Activated naive CD8-positive, alpha-beta T cell treated with anti-CD3 and anti-CD28 coated beads, Interleukin-2, amount 10 ng/mL, durations not matched to agents 7 days and 5 days (primary cell): ENCODE measurements at regions not wholly inside any gene's neighbourhood (a gene's known extent, or its start where the extent isn't known, plus 50 kb on each side); places are given as distances from the start of the nearest gene placed in this dataset.

Experiments used
- ATAC-seq: fragments of 150-1000 bp; cut with Tn5 transposase; one replicate; pipeline ENCODE4 v1.10.0; 2021; ENCODE audit warnings: low read depth, moderate library complexity
- POLR2A ChIA-PET: fragments of 350-600 bp; sonication (Branson Sonifier 250); formaldehyde crosslinking; loops from one replicate; lab custom pipeline; 2021; ENCODE audit warnings: antibody characterized with exemption; lab: Charles Lee
- DNase-seq: peaks from one replicate; pipeline ENCODE4 v3.0.0; 2021
- H3K27ac Mint-ChIP-seq: one replicate; pipeline ENCODE4 v1.8.0; 2022; ENCODE audit warnings: mild to moderate bottlenecking, mixed read lengths
- H3K27me3 Mint-ChIP-seq: one replicate; pipeline ENCODE4 v1.8.0; 2022; ENCODE audit warnings: mild to moderate bottlenecking, moderate library complexity, mixed read lengths
- H3K36me3 Mint-ChIP-seq: one replicate; pipeline ENCODE4 v1.8.0; 2021; ENCODE audit warnings: mild to moderate bottlenecking, mixed read lengths
- H3K4me1 Mint-ChIP-seq: one replicate; pipeline ENCODE4 v1.8.0; 2021; ENCODE audit warnings: mixed read lengths
- H3K4me3 Mint-ChIP-seq: one replicate; pipeline ENCODE4 v1.8.0; 2022; ENCODE audit warnings: mild to moderate bottlenecking, moderate library complexity, mixed read lengths
- H3K9me3 Mint-ChIP-seq: one replicate; pipeline ENCODE4 v1.8.0; 2021; ENCODE audit warnings: mixed read lengths

- Mint-ChIP-seq H3K27ac (no peak overlapping the region), H3K4me3 (no peak overlapping the region), H3K27me3 (no peaks in the 10 kb centered on the region), H3K4me1 (no peaks in the 10 kb centered on the region), H3K9me3 (no peaks in the 10 kb centered on the region), H3K36me3 (no peaks in the 10 kb centered on the region)
- POLR2A ChIA-PET, result no interaction called here
- ATAC-seq (no peak), DNase-seq (no peak)
Observed at GRCh38 chr2:120854766-120855530, 119.3 kb downstream of the GLI2 start.

GRCh38 chr2:120855855-120856405 lies 120.3 kb downstream of the GLI2 start:
- no peak overlapping the region for H3K27ac Mint-ChIP-seq
- POLR2A ChIA-PET, result no interaction called here
- no peak overlapping the region for H3K4me3 Mint-ChIP-seq
- no peaks in the 10 kb centered on the region for H3K9me3 Mint-ChIP-seq
- H3K4me1 Mint-ChIP-seq, result no peaks in the 10 kb centered on the region
- H3K36me3 Mint-ChIP-seq, result no peaks in the 10 kb centered on the region
- ATAC-seq, result no peak
- DNase-seq, result no peak
- no peaks in the 10 kb centered on the region for H3K27me3 Mint-ChIP-seq

DNA sequence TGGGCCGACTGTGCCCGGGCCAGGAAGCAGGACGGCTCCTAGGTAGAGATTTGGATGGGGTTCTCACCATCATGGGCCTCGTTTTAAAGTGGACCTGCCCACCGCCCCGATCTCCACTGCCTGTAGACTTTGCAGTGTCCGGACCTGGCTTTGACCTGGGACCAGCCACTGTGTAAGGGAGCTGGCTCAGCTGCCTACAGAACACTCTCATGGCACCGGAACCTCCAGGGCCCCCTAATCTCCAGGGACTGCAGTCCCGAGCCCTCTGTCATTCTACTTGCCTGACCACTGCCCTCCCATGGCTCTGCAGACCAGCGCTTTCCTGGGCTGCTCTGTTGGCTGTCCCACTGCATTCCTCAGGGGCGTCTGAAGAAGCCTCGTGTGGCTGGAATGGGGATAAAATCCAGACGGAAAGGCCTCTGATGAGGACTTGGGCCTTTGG lies 120.8 kb downstream of the GLI2 start:
- H3K9me3 Mint-ChIP-seq, result no peaks in the 10 kb centered on the region
- H3K27ac Mint-ChIP-seq, result no peak overlapping the region
- ATAC-seq (no peak), DNase-seq (no peak)
- H3K27me3 Mint-ChIP-seq, result no peaks in the 10 kb centered on the region
- no peaks in the 10 kb centered on the region for H3K4me1 Mint-ChIP-seq
- no peak overlapping the region for H3K4me3 Mint-ChIP-seq
- no peaks in the 10 kb centered on the region for H3K36me3 Mint-ChIP-seq
- POLR2A ChIA-PET, result no interaction called here

- no peak overlapping the region for H3K4me3 Mint-ChIP-seq
- H3K27me3 Mint-ChIP-seq, result no peaks in the 10 kb centered on the region
- POLR2A ChIA-PET, result no interaction called here
- no peaks in the 10 kb centered on the region for H3K36me3 Mint-ChIP-seq
- H3K4me1 Mint-ChIP-seq, result no peaks in the 10 kb centered on the region
- DNase-seq (no peak), ATAC-seq (no peak)
- no peak overlapping the region for H3K27ac Mint-ChIP-seq
- H3K9me3 Mint-ChIP-seq, result no peaks in the 10 kb centered on the region
Observed at GRCh38 chr2:120857422-120857821, 121.8 kb downstream of the GLI2 start.

DNA sequence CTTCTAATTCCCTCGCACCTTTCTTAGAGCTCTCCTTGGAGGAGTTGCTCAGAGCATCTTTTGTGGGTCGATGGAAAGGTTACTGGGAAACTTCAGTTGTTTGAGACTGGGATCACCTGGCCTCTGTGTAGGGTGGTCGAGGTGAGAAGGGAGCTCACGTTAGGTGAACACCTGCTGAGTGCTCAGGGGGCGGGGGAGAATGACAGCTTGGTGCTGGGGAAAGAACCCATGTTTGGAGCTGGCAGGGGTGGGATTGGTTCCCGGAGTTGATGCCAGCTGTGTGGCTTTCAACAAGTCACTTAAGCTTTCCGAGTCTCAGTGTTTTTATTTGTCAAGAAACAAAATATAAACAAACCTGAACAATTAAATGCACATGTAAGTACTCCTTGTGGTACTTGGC lies 122.3 kb downstream of the GLI2 start:
- Mint-ChIP-seq H3K4me3 (no peak overlapping the region), H3K36me3 (no peaks in the 10 kb centered on the region), H3K27ac (no peak overlapping the region), H3K9me3 (no peaks in the 10 kb centered on the region), H3K4me1 (no peaks in the 10 kb centered on the region), H3K27me3 (no peaks in the 10 kb centered on the region)
- DNase-seq (no peak), ATAC-seq (no peak)
- POLR2A ChIA-PET, result no interaction called here

DNA sequence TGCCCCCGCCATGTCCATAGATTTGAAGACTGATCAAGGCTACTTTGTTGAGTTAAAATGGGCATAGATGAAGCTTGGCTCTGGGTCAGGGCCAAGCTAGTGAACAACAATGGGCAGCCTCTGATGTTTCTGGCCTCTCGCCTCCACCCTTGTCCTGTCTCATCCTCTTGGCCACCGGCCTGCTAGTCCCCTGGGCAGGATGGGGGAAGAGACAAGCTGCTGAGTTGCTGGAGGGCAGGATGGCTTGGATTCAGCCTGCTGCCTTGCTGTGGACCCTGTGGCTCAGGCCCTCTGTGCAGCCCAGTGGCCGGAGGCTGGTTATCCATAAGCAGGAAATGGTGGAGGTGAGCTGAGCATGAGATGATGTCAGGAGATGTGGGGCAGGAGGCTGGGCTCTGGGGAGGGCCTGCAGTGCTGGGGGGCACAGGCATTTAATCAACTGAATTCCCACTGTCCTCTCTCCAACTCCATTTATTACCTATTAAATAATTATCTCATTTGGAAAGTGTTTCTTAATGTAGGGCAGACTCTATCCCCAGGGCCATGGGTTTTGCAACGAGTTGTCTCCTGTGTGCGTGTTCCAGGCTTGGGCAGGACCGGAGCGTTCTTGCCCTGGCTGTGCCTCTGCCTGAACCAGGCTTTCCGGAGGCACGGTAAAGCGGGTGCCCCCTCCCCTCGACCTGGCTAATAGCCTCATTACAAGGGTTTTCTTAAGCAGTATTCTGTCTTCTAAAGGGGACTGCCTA lies 122.9 kb downstream of the GLI2 start:
- no peaks in the 10 kb centered on the region for H3K36me3 Mint-ChIP-seq
- peaks cover under 1% of the 10 kb centered on the region for H3K27me3 Mint-ChIP-seq
- no peaks in the 10 kb centered on the region for H3K4me1 Mint-ChIP-seq
- no peak overlapping the region for H3K4me3 Mint-ChIP-seq
- ATAC-seq (no peak), DNase-seq (no peak)
- H3K27ac Mint-ChIP-seq, result no peak overlapping the region
- POLR2A ChIA-PET, result no interaction called here
- no peaks in the 10 kb centered on the region for H3K9me3 Mint-ChIP-seq

- ATAC-seq (no peak), DNase-seq (no peak)
- Mint-ChIP-seq H3K4me1 (no peaks in the 10 kb centered on the region), H3K9me3 (no peaks in the 10 kb centered on the region), H3K36me3 (no peaks in the 10 kb centered on the region), H3K27ac (no peak overlapping the region), H3K4me3 (no peak overlapping the region), H3K27me3 (peaks cover 4% of the 10 kb centered on the region)
- POLR2A ChIA-PET, result no interaction called here
Observed at GRCh38 chr2:120859128-120859527, 123.5 kb downstream of the GLI2 start.

DNA sequence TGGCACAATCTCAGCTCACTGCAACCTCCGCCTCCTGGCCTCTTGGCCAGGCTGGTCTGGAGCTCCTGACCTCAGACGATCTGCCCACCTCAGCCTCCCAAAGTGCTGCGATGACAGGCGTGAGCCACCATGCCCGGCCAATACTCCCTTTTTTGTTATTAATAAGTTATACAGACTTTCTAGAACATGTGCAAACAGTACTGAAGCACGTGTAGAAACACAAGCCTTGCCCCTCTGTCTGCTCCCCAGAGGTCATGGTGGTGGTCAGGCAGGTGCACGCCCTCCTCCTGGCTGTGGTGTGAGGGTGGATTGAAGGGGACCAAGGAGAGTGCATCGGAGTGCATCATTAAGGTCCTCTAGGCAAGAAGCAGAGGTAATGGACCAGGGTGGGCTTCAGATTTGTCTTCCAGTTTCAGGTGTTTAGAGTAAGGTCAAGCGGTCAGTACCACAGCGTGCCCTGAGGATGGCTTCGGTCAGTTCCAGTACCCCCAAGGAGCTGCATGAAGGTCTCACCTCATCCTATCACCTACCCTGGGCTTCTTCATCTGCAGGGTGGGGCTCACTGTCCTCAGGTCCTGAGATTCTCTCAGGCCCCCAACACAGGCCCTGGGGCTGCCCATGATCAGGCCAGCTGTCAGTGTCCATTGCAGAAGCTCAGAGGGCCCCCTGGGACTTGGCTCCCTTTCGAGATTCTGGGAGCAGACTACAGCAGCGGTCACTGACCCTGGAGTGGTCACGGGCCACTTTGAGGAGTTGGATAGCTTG lies 124.3 kb downstream of the GLI2 start:
- Mint-ChIP-seq H3K36me3 (no peaks in the 10 kb centered on the region), H3K4me3 (no peak overlapping the region), H3K4me1 (no peaks in the 10 kb centered on the region), H3K27ac (no peak overlapping the region), H3K27me3 (peaks cover 4% of the 10 kb centered on the region), H3K9me3 (no peaks in the 10 kb centered on the region)
- ATAC-seq (no peak), DNase-seq (no peak)
- POLR2A ChIA-PET, result no interaction called here

DNA sequence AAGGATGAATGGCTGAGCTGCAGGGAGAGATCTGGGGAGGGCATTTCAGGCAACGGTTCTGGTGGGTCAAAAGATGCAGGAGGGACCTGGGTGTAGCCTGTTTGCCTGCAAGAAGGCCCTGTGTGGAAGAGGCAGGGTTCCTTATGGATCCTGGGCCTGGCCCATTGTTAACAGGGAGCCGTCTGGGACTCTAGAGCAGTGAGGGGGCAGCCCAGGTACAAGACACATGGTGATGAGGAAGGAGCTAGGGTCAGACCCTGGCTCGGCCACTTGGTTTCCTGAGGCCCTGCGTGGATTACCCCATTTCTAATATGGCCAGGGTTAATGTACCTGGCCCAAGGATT lies 124.9 kb downstream of the GLI2 start:
- H3K27ac Mint-ChIP-seq, result no peak overlapping the region
- POLR2A ChIA-PET, result no interaction called here
- DNase-seq (no peak), ATAC-seq (no peak)
- no peaks in the 10 kb centered on the region for H3K9me3 Mint-ChIP-seq
- no peak overlapping the region for H3K4me3 Mint-ChIP-seq
- H3K36me3 Mint-ChIP-seq, result no peaks in the 10 kb centered on the region
- peaks cover 4% of the 10 kb centered on the region for H3K27me3 Mint-ChIP-seq
- no peaks in the 10 kb centered on the region for H3K4me1 Mint-ChIP-seq

DNA sequence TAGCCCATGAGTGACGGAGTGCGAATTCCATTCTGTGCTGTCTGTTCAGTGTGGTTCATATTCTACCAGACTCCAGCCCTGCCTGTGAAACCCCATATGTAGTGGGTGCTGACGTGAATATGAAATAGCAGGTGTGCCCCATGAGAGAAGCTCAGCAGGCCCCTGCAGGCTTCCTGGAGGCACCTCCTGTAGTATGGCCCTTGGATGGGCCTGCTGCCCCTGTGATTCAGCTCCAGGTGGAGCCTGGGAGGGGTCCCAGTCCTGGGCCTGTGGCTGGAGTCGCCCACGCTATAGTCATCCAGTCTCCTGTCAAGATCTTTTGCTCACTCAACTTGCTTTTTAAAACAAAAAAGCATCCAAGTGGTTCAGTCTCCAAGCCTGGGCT lies 125.5 kb downstream of the GLI2 start:
- H3K4me1 Mint-ChIP-seq, result no peaks in the 10 kb centered on the region
- H3K4me3 Mint-ChIP-seq, result no peak overlapping the region
- no peaks in the 10 kb centered on the region for H3K36me3 Mint-ChIP-seq
- ATAC-seq, result no peak
- H3K9me3 Mint-ChIP-seq, result no peaks in the 10 kb centered on the region
- H3K27me3 Mint-ChIP-seq, result peaks cover 8% of the 10 kb centered on the region
- no peak overlapping the region for H3K27ac Mint-ChIP-seq
- POLR2A ChIA-PET, result no interaction called here
- DNase-seq, result no peak

GRCh38 chr2:120861576-120862191 lies 126.0 kb downstream of the GLI2 start:
- Mint-ChIP-seq H3K36me3 (no peaks in the 10 kb centered on the region), H3K4me1 (no peaks in the 10 kb centered on the region), H3K27ac (no peak overlapping the region), H3K4me3 (no peak overlapping the region), H3K9me3 (no peaks in the 10 kb centered on the region), H3K27me3 (peaks cover 11% of the 10 kb centered on the region)
- DNase-seq (no peak), ATAC-seq (no peak)
- POLR2A ChIA-PET, result no interaction called here

DNA sequence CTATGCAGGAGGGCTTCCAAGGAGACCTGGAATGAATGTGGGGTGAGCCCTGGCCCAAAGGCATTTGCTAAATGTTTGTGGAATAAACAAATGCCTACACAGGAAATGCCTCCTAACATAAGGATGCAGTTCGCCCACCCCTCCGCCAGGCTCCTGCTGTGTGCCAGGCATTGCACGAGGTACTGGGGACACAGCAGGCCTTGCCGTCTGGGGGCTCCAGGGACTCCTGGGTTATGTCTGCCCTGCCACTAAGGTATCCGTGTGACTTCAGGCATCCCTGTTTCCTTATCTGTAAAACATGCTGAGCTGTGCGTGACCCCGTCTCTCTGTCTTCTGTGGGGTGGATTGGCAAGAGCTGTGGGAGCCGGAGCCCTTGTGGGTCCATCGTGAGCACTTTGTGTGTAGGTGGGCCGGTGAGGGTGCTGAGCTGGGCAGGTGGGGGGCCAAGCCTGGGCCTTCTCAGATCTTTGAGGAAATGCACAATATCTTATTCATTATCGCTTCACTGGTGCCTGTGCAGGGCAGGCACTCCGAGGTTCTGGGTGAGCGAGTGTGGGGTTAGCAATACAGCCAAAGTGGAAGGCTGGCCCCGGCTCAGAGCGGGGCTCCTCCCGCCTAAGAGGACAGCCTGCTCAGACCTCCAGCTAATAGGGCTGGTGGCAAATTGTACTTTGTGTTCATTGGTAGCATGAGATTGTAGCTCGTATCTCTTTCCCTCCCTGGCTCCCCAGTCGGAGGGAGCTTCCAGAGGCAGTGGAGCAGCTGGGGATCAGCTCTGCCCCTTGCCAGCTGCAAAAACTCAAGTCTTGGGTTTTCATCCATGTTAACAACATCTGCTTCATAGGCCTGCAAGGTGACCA lies 126.8 kb downstream of the GLI2 start:
- DNase-seq (no peak), ATAC-seq (no peak)
- peaks cover 16% of the 10 kb centered on the region for H3K27me3 Mint-ChIP-seq
- H3K27ac Mint-ChIP-seq, result no peak overlapping the region
- H3K4me3 Mint-ChIP-seq, result no peak overlapping the region
- no peaks in the 10 kb centered on the region for H3K36me3 Mint-ChIP-seq
- POLR2A ChIA-PET, result no interaction called here
- no peaks in the 10 kb centered on the region for H3K9me3 Mint-ChIP-seq
- no peaks in the 10 kb centered on the region for H3K4me1 Mint-ChIP-seq
